ENCODE measurements at regions not wholly inside any gene's neighbourhood (a gene's known extent, or its start where the extent isn't known, plus 50 kb on each side); places are given as distances from the start of the nearest gene placed in this dataset.

GRCh38 chr6:4350567-4351519 lies 215.5 kb upstream of the ECI2 start:
- no peak overlapping the region for H3K27ac ChIP-seq (ENCODE audit: low read length)
- no peak overlapping the region for H3K9ac ChIP-seq (ENCODE audit: low read length)
- H3K36me3 ChIP-seq (ENCODE audit: control insufficient read depth, low read depth, low read length), result no peaks in the 10 kb centered on the region
- H3K4me1 ChIP-seq (ENCODE audit: control insufficient read depth, low read depth, low read length), result no peaks in the 10 kb centered on the region
- H3K9me3 ChIP-seq (ENCODE audit: control insufficient read depth, low read depth, low read length), result no peaks in the 10 kb centered on the region
- H3K4me3 ChIP-seq (ENCODE audit: low read length), result no peak overlapping the region
- H3K27me3 ChIP-seq (ENCODE audit: control insufficient read depth, insufficient read depth, low read length), result no peaks in the 10 kb centered on the region

GRCh38 chr6:4349931-4350330 lies 214.6 kb upstream of the ECI2 start:
- no peaks in the 10 kb centered on the region for H3K27me3 ChIP-seq (ENCODE audit: control insufficient read depth, insufficient read depth, low read length)
- no peak overlapping the region for H3K27ac ChIP-seq (ENCODE audit: low read length)
- H3K4me1 ChIP-seq (ENCODE audit: control insufficient read depth, low read depth, low read length), result no peaks in the 10 kb centered on the region

GRCh38 chr6:4349323-4349722 lies 213.9 kb upstream of the ECI2 start:
- Histone ChIP-seq H3K9ac (ENCODE audit: low read length) (no peak overlapping the region), H3K27me3 (ENCODE audit: control insufficient read depth, insufficient read depth, low read length) (no peaks in the 10 kb centered on the region)

More at GRCh38 chr6:4349931-4350330, 214.6 kb upstream of the ECI2 start:
- H3K9ac ChIP-seq (ENCODE audit: low read length), result no peak overlapping the region
- no peak overlapping the region for H3K4me3 ChIP-seq (ENCODE audit: low read length)
- H3K9me3 ChIP-seq (ENCODE audit: control insufficient read depth, low read depth, low read length), result no peaks in the 10 kb centered on the region
- H3K36me3 ChIP-seq (ENCODE audit: control insufficient read depth, low read depth, low read length), result no peaks in the 10 kb centered on the region

DNA sequence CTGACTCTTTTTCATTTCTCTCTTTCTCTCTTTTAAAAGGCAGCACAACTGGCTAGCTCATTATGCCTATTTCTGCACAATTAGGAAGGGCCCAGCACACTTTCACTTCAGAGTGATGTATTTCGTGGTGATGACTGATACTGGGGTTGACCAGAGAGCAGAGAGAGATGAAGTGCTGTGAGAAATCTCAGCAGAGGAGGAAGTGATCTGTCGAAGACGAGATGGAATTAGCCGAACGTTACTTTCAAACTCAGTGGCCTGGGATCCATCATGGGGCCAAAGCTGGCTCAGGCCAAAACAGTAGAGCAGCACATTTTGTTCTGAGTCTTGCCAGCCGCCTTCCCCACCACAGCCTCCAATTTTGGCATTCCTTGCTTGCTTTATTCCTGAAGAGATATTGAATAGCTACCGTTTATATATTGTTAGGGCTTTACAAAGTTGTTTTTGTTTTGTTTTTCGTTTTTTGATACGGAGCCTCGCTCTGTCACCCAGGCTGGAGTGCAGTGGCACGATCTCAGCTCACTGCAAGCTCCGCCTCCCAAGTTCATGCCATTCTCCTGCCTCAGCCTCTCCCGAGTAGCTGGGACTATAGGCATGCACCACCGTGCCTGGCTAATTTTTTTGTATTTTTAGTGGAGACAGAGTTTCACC lies 213.2 kb upstream of the ECI2 start:
- H3K9me3 ChIP-seq (ENCODE audit: control insufficient read depth, low read depth, low read length), result no peaks in the 10 kb centered on the region
- H3K9ac ChIP-seq (ENCODE audit: low read length), result no peak overlapping the region
- H3K4me3 ChIP-seq (ENCODE audit: low read length), result no peak overlapping the region
- no peaks in the 10 kb centered on the region for H3K4me1 ChIP-seq (ENCODE audit: control insufficient read depth, low read depth, low read length)
- H3K27me3 ChIP-seq (ENCODE audit: control insufficient read depth, insufficient read depth, low read length), result no peaks in the 10 kb centered on the region
- H3K36me3 ChIP-seq (ENCODE audit: control insufficient read depth, low read depth, low read length), result no peaks in the 10 kb centered on the region
- no peak overlapping the region for H3K27ac ChIP-seq (ENCODE audit: low read length)

More at GRCh38 chr6:4349323-4349722, 213.9 kb upstream of the ECI2 start:
- H3K27ac ChIP-seq (ENCODE audit: low read length), result no peak overlapping the region
- no peak overlapping the region for H3K4me3 ChIP-seq (ENCODE audit: low read length)
- no peaks in the 10 kb centered on the region for H3K4me1 ChIP-seq (ENCODE audit: control insufficient read depth, low read depth, low read length)
- H3K9me3 ChIP-seq (ENCODE audit: control insufficient read depth, low read depth, low read length), result no peaks in the 10 kb centered on the region
- H3K36me3 ChIP-seq (ENCODE audit: control insufficient read depth, low read depth, low read length), result no peaks in the 10 kb centered on the region

DNA sequence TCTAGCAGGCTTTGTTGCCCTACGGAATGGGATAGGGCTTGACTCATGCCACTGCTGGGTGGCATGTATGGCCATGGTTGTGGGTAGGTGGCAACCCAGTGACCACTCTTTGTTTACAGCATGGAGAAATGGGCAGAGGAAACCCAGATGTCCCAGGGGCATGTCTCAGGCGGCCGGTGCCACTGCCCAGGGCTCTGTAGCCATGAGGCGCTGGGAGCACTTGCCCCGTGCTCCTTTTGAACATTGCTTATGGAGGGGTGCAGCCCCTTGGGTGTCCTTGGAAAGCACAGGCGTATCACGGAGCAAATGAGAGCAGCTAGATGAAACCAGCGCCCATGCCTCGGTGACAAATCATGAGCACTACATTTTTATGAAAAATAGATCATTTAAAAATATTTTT lies 212.5 kb upstream of the ECI2 start:
- no peak overlapping the region for H3K9ac ChIP-seq (ENCODE audit: low read length)
- H3K27me3 ChIP-seq (ENCODE audit: control insufficient read depth, insufficient read depth, low read length), result no peaks in the 10 kb centered on the region
- H3K36me3 ChIP-seq (ENCODE audit: control insufficient read depth, low read depth, low read length), result no peaks in the 10 kb centered on the region
- no peak overlapping the region for H3K4me3 ChIP-seq (ENCODE audit: low read length)
- no peak overlapping the region for H3K27ac ChIP-seq (ENCODE audit: low read length)
- H3K4me1 ChIP-seq (ENCODE audit: control insufficient read depth, low read depth, low read length), result no peaks in the 10 kb centered on the region
- H3K9me3 ChIP-seq (ENCODE audit: control insufficient read depth, low read depth, low read length), result no peaks in the 10 kb centered on the region

GRCh38 chr6:4346659-4347333 lies 211.4 kb upstream of the ECI2 start:
- no peak overlapping the region for H3K27ac ChIP-seq (ENCODE audit: low read length)
- no peak overlapping the region for H3K4me3 ChIP-seq (ENCODE audit: low read length)
- H3K9me3 ChIP-seq (ENCODE audit: control insufficient read depth, low read depth, low read length), result no peaks in the 10 kb centered on the region
- no peak overlapping the region for H3K9ac ChIP-seq (ENCODE audit: low read length)
- H3K4me1 ChIP-seq (ENCODE audit: control insufficient read depth, low read depth, low read length), result no peaks in the 10 kb centered on the region
- no peaks in the 10 kb centered on the region for H3K27me3 ChIP-seq (ENCODE audit: control insufficient read depth, insufficient read depth, low read length)
- H3K36me3 ChIP-seq (ENCODE audit: control insufficient read depth, low read depth, low read length), result no peaks in the 10 kb centered on the region

DNA sequence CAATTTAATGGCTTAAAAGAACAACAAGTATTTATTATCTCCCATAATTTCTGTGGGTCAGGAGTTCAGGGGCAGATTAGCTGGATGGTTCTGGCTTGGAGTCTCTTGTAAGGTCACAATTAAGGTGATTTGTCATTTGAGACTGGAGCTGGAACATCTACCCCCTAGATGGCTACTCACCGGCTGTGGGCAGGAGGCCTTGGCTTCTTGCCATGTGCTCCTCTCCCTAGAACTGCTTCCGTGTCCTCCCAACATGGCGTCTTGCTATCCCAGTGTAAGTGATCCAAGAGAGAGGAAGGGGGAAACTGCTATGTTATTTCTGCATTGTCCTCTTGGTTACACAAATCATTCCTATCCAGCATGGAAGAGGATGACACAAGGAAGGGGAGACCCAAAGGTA lies 210.2 kb upstream of the ECI2 start:
- Histone ChIP-seq H3K9ac (ENCODE audit: low read length) (no peak overlapping the region), H3K36me3 (ENCODE audit: control insufficient read depth, low read depth, low read length) (no peaks in the 10 kb centered on the region), H3K4me1 (ENCODE audit: control insufficient read depth, low read depth, low read length) (no peaks in the 10 kb centered on the region), H3K27ac (ENCODE audit: low read length) (no peak overlapping the region), H3K27me3 (ENCODE audit: control insufficient read depth, insufficient read depth, low read length) (no peaks in the 10 kb centered on the region), H3K4me3 (ENCODE audit: low read length) (no peak overlapping the region), H3K9me3 (ENCODE audit: control insufficient read depth, low read depth, low read length) (no peaks in the 10 kb centered on the region)

- no peak overlapping the region for H3K27ac ChIP-seq (ENCODE audit: low read length)
- no peaks in the 10 kb centered on the region for H3K27me3 ChIP-seq (ENCODE audit: control insufficient read depth, insufficient read depth, low read length)
- H3K9me3 ChIP-seq (ENCODE audit: control insufficient read depth, low read depth, low read length), result no peaks in the 10 kb centered on the region
- no peak overlapping the region for H3K4me3 ChIP-seq (ENCODE audit: low read length)
- no peaks in the 10 kb centered on the region for H3K4me1 ChIP-seq (ENCODE audit: control insufficient read depth, low read depth, low read length)
- no peak overlapping the region for H3K9ac ChIP-seq (ENCODE audit: low read length)
- H3K36me3 ChIP-seq (ENCODE audit: control insufficient read depth, low read depth, low read length), result no peaks in the 10 kb centered on the region
Observed at GRCh38 chr6:4344317-4344899, 209.0 kb upstream of the ECI2 start.

DNA sequence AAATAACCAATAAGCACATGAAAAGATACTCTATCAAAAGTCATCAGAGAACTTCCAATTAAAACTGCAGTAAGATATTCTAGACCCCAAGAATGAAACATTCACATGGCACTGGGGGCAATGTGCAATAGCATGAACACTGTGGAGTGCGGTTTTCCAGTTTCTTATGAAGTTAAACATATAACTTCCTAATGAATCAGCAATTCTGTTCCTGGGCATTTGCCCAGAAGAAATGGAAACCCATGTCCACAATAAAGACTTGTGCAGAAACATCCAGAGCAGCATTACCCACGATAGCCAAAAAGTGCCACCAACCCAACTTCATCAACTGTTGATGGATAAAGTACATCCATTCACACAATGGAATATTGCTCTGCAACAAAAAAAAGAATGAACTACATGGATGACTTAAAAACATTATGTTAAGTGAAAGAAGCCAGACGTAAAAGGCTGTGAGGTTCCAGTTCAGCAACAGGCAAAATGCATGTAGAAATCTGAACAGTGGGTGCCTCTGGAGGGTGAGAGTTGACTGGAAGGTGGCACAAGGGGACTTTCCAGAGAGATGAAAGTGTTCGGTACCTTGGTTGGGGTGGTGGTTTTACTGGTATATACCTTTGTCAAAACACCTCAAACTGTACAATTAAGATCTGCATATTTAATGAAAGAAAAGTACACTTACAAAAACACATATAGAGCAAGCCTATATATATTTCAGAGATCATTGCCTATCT lies 207.2 kb upstream of the ECI2 start:
- no peak overlapping the region for H3K4me3 ChIP-seq (ENCODE audit: low read length)
- H3K9ac ChIP-seq (ENCODE audit: low read length), result no peak overlapping the region
- no peaks in the 10 kb centered on the region for H3K9me3 ChIP-seq (ENCODE audit: control insufficient read depth, low read depth, low read length)
- H3K27me3 ChIP-seq (ENCODE audit: control insufficient read depth, insufficient read depth, low read length), result no peaks in the 10 kb centered on the region
- H3K36me3 ChIP-seq (ENCODE audit: control insufficient read depth, low read depth, low read length), result no peaks in the 10 kb centered on the region
- no peak overlapping the region for H3K27ac ChIP-seq (ENCODE audit: low read length)
- H3K4me1 ChIP-seq (ENCODE audit: control insufficient read depth, low read depth, low read length), result no peaks in the 10 kb centered on the region

DNA sequence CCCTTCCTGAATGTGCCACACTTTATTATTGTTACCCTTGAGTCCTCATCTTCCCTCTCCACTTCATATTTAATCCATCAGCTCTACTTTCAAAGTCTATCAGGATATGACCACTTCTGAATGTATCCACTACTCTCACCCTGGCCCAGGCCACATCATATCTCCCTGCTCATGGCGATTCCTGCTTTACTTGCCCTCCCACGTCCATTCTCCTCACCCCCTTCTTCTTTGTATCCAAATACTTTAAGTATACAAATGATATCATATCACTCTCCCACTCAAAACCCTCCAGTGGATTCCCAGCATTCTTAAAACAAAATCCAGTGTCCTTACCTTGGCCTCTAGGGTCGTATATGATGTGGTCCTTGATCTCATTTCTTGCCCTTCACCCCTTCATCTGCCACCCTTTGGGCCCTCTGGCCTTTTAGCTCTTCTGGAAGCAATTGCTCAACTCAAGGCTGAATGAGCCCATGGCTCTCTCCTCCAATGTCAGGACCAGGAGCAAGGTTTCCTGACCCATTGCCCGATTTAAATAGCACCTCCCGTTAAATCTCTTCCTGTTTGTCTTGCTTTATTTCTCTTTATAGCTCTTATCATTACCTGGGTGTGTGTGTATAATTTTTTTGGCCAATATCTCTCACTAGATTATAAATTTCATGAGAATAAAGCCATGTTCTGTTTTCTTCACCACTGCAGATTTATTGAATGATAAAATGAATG lies 205.9 kb upstream of the ECI2 start:
- no peaks in the 10 kb centered on the region for H3K36me3 ChIP-seq (ENCODE audit: control insufficient read depth, low read depth, low read length)
- H3K9me3 ChIP-seq (ENCODE audit: control insufficient read depth, low read depth, low read length), result no peaks in the 10 kb centered on the region
- no peaks in the 10 kb centered on the region for H3K27me3 ChIP-seq (ENCODE audit: control insufficient read depth, insufficient read depth, low read length)
- H3K4me3 ChIP-seq (ENCODE audit: low read length), result no peak overlapping the region
- no peaks in the 10 kb centered on the region for H3K4me1 ChIP-seq (ENCODE audit: control insufficient read depth, low read depth, low read length)
- no peak overlapping the region for H3K9ac ChIP-seq (ENCODE audit: low read length)
- H3K27ac ChIP-seq (ENCODE audit: low read length), result no peak overlapping the region
